GM23248 (cell line): ENCODE measurements at regions not wholly inside any gene's neighbourhood (a gene's known extent, or its start where the extent isn't known, plus 50 kb on each side); places are given as distances from the start of the nearest gene placed in this dataset.

Source experiments
- EZH2 ChIP-seq: fragments of 200-600 bp; sonication (generic); IDR thresholded peaks from 2 replicates; pipeline ENCODE4 v1.6.1; 2018; ENCODE audit warnings: antibody characterized with exemption, mild to moderate bottlenecking; ENCODE audit not compliant: insufficient read depth, poor library complexity, severe bottlenecking
- EZH2phosphoT487 ChIP-seq: fragments of 200-600 bp; sonication (generic); IDR thresholded peaks from 2 replicates; pipeline ENCODE4 v1.6.1; 2018; ENCODE audit warnings: antibody characterized with exemption, moderate library complexity, mild to moderate bottlenecking, low read depth; ENCODE audit not compliant: insufficient read depth

GRCh38 chr9:80369641-80370040 lies 797.9 kb downstream of the TLE4 start:
- TF ChIP-seq EZH2, result no peak
- TF ChIP-seq EZH2phosphoT487, result no peak
